ENCODE measurements at regions not wholly inside any gene's neighbourhood (a gene's known extent, or its start where the extent isn't known, plus 50 kb on each side); places are given as distances from the start of the nearest gene placed in this dataset.
"Not testable (repeated sequence)": the region's sequence is repeated elsewhere in the genome, so short reads cannot be mapped to it uniquely, and the experiment has no call there.

GRCh38 chr5:44538797-44539601 is 149.8 kb upstream of the FGF10 start:
- TF ChIP-seq CTCF (IDR thresholded peaks at IDR 0.05; ENCODE audit: borderline replicate concordance, insufficient read depth, low read depth, low read length) = no peak
- no peak overlapping the region for H3K4me3 ChIP-seq (ENCODE audit: low read depth, low read length)

GRCh38 chr5:44536650-44537260 is 147.5 kb upstream of the FGF10 start:
- peak; percentile 51; the same call in 1 of the 2 replicates for TF ChIP-seq CTCF (IDR thresholded peaks at IDR 0.05; ENCODE audit: borderline replicate concordance, insufficient read depth, low read depth, low read length)
- H3K4me3 ChIP-seq (ENCODE audit: low read depth, low read length) = no peak overlapping the region

GRCh38 chr5:44535621-44536020 is 146.4 kb upstream of the FGF10 start:
- H3K4me3 ChIP-seq (ENCODE audit: low read depth, low read length) = no peak overlapping the region
- TF ChIP-seq CTCF (IDR thresholded peaks at IDR 0.05; ENCODE audit: borderline replicate concordance, insufficient read depth, low read depth, low read length) = no peak

- no peak overlapping the region for H3K4me3 ChIP-seq (ENCODE audit: low read depth, low read length)
- no peak for TF ChIP-seq CTCF (IDR thresholded peaks at IDR 0.05; ENCODE audit: borderline replicate concordance, insufficient read depth, low read depth, low read length)
These were observed 143.8 kb upstream of the FGF10 start for GRCh38 chr5:44532981-44533380.

- not testable (repeated sequence) for H3K4me3 ChIP-seq (ENCODE audit: low read depth, low read length)
These were observed 142.5 kb upstream of the FGF10 start for GRCh38 chr5:44531756-44532155.

- H3K4me3 ChIP-seq (ENCODE audit: low read depth, low read length) = not testable (repeated sequence)
These were observed 141.6 kb upstream of the FGF10 start for GRCh38 chr5:44530783-44531182.

- no peak for TF ChIP-seq CTCF (IDR thresholded peaks at IDR 0.05; ENCODE audit: borderline replicate concordance, insufficient read depth, low read depth, low read length)
- H3K4me3 ChIP-seq (ENCODE audit: low read depth, low read length) = no peak overlapping the region
These were observed 122.4 kb upstream of the FGF10 start for GRCh38 chr5:44511596-44511995.

GRCh38 chr5:44506561-44506960 is 117.3 kb upstream of the FGF10 start:
- no peak for TF ChIP-seq CTCF (IDR thresholded peaks at IDR 0.05; ENCODE audit: borderline replicate concordance, insufficient read depth, low read depth, low read length)
- H3K4me3 ChIP-seq (ENCODE audit: low read depth, low read length) = no peak overlapping the region

Measured in GM12875 (cell line).